Mucosa of rectum (tissue), 2 donors: ENCODE measurements at regions not wholly inside any gene's neighbourhood (a gene's known extent, or its start where the extent isn't known, plus 50 kb on each side); places are given as distances from the start of the nearest gene placed in this dataset.
"Not testable (repeated sequence)": the region's sequence is repeated elsewhere in the genome, so short reads cannot be mapped to it uniquely, and the experiment has no call there.

ENCODE experiments used
- H3K27ac ChIP-seq, 2 donors: one replicate each; pipeline ENCODE4 v1.7.0; 2013; ENCODE audit warnings: inconsistent platforms in 2 of 2, low read depth in 2 of 2, low read length in 2 of 2
- H3K27me3 ChIP-seq, 2 donors: one replicate each; pipeline ENCODE4 v1.7.0; 2013; ENCODE audit warnings: low read length in 2 of 2; ENCODE audit not compliant: control insufficient read depth in 2 of 2, insufficient read depth in 2 of 2
- H3K36me3 ChIP-seq, 2 donors: one replicate each; pipeline ENCODE4 v1.7.0; 2013; ENCODE audit warnings: low read length in 2 of 2; ENCODE audit not compliant: control insufficient read depth in 2 of 2, insufficient read depth in 2 of 2
- H3K4me1 ChIP-seq, 2 donors: one replicate each; pipeline ENCODE4 v1.7.0; 2013; ENCODE audit warnings: low read length in 2 of 2, mild to moderate bottlenecking in 1 of 2; ENCODE audit not compliant: control insufficient read depth in 2 of 2, insufficient read depth in 2 of 2
- H3K4me3 ChIP-seq, 2 donors: one replicate each; pipeline ENCODE4 v1.7.0; 2013; ENCODE audit warnings: low read length in 2 of 2
- H3K9ac ChIP-seq, 2 donors: one replicate each; pipeline ENCODE4 v1.7.0; 2013; ENCODE audit warnings: low read length in 2 of 2, low read depth in 1 of 2, mild to moderate bottlenecking in 1 of 2
- H3K9me3 ChIP-seq, 2 donors: one replicate each; pipeline ENCODE4 v1.7.0; 2013; ENCODE audit warnings: low read length in 2 of 2; ENCODE audit not compliant: control insufficient read depth in 2 of 2
- donor health status: healthy.
- donor health status: Normal muscosa, but diverticular disease.

- H3K9ac ChIP-seq: no peak overlapping the region
- no peaks in the 10 kb centered on the region for H3K27me3 ChIP-seq
- H3K36me3 ChIP-seq: no peaks in the 10 kb centered on the region
- H3K9me3 ChIP-seq: no peaks in the 10 kb centered on the region
- no peak overlapping the region for H3K4me3 ChIP-seq
- no peaks in the 10 kb centered on the region for H3K4me1 ChIP-seq
- no peak overlapping the region for H3K27ac ChIP-seq
These were observed 180.2 kb downstream of the OSR1 start for GRCh38 chr2:19178175-19178574.

- H3K27me3 ChIP-seq: no peaks in the 10 kb centered on the region
- H3K36me3 ChIP-seq: no peaks in the 10 kb centered on the region
- no peaks in the 10 kb centered on the region for H3K9me3 ChIP-seq
- H3K9ac ChIP-seq: no peak overlapping the region
- H3K4me3 ChIP-seq: no peak overlapping the region
- H3K4me1 ChIP-seq: no peaks in the 10 kb centered on the region
- H3K27ac ChIP-seq: no peak overlapping the region
These were observed 181.4 kb downstream of the OSR1 start for GRCh38 chr2:19176977-19177376.

GRCh38 chr2:19176172-19176852 lies 182.1 kb downstream of the OSR1 start:
- H3K4me1 ChIP-seq: no peaks in the 10 kb centered on the region
- no peak overlapping the region for H3K9ac ChIP-seq
- H3K9me3 ChIP-seq: no peaks in the 10 kb centered on the region
- no peaks in the 10 kb centered on the region for H3K27me3 ChIP-seq
- H3K36me3 ChIP-seq: no peaks in the 10 kb centered on the region
- H3K4me3 ChIP-seq: no peak overlapping the region
- no peak overlapping the region for H3K27ac ChIP-seq

GRCh38 chr2:19174176-19174575 lies 184.2 kb downstream of the OSR1 start:
- Histone ChIP-seq H3K27ac (no peak overlapping the region), H3K4me1 (no peaks in the 10 kb centered on the region), H3K27me3 (no peaks in the 10 kb centered on the region), H3K36me3 (no peaks in the 10 kb centered on the region), H3K9me3 (no peaks in the 10 kb centered on the region), H3K4me3 (no peak overlapping the region), H3K9ac (no peak overlapping the region)

GRCh38 chr2:19171409-19171808 lies 187.0 kb downstream of the OSR1 start:
- H3K4me1 ChIP-seq: no peaks in the 10 kb centered on the region
- no peaks in the 10 kb centered on the region for H3K9me3 ChIP-seq

GRCh38 chr2:19169134-19169768 lies 189.2 kb downstream of the OSR1 start:
- no peaks in the 10 kb centered on the region for H3K27me3 ChIP-seq
- no peaks in the 10 kb centered on the region for H3K9me3 ChIP-seq
- no peak overlapping the region for H3K9ac ChIP-seq
- no peaks in the 10 kb centered on the region for H3K4me1 ChIP-seq
- H3K4me3 ChIP-seq: no peak overlapping the region
- H3K27ac ChIP-seq: no peak overlapping the region
- H3K36me3 ChIP-seq: no peaks in the 10 kb centered on the region

More at GRCh38 chr2:19171409-19171808, 187.0 kb downstream of the OSR1 start:
- Histone ChIP-seq H3K9ac (no peak overlapping the region), H3K27me3 (no peaks in the 10 kb centered on the region), H3K36me3 (no peaks in the 10 kb centered on the region), H3K27ac (no peak overlapping the region), H3K4me3 (no peak overlapping the region)

GRCh38 chr2:19164099-19164498 lies 194.3 kb downstream of the OSR1 start:
- H3K27ac ChIP-seq, H3K27me3 ChIP-seq, H3K9ac ChIP-seq, H3K4me1 ChIP-seq, H3K4me3 ChIP-seq, H3K9me3 ChIP-seq, H3K36me3 ChIP-seq: not testable (repeated sequence)

- no peak overlapping the region for H3K27ac ChIP-seq
- H3K36me3 ChIP-seq: no peaks in the 10 kb centered on the region
- no peaks in the 10 kb centered on the region for H3K27me3 ChIP-seq
- no peaks in the 10 kb centered on the region for H3K9me3 ChIP-seq
- no peak overlapping the region for H3K9ac ChIP-seq
- no peak overlapping the region for H3K4me3 ChIP-seq
- no peaks in the 10 kb centered on the region for H3K4me1 ChIP-seq
These were observed 199.5 kb downstream of the OSR1 start for GRCh38 chr2:19158896-19159295.

- Histone ChIP-seq H3K4me1 (no peaks in the 10 kb centered on the region), H3K27me3 (no peaks in the 10 kb centered on the region), H3K27ac (no peak overlapping the region), H3K36me3 (no peaks in the 10 kb centered on the region), H3K9ac (no peak overlapping the region), H3K9me3 (no peaks in the 10 kb centered on the region), H3K4me3 (no peak overlapping the region)
These were observed 200.2 kb downstream of the OSR1 start for GRCh38 chr2:19158211-19158610.

GRCh38 chr2:19156646-19157045 lies 201.8 kb downstream of the OSR1 start:
- H3K9ac ChIP-seq: no peak overlapping the region
- H3K4me1 ChIP-seq: no peaks in the 10 kb centered on the region
- no peak overlapping the region for H3K27ac ChIP-seq
- H3K9me3 ChIP-seq: no peaks in the 10 kb centered on the region
- H3K27me3 ChIP-seq: no peaks in the 10 kb centered on the region
- H3K4me3 ChIP-seq: no peak overlapping the region
- H3K36me3 ChIP-seq: no peaks in the 10 kb centered on the region
